Inflammatory macrophage treated with lipopolysaccharide for 4 hours (primary cell): ENCODE measurements at regions not wholly inside any gene's neighbourhood (a gene's known extent, or its start where the extent isn't known, plus 50 kb on each side); places are given as distances from the start of the nearest gene placed in this dataset.

ENCODE experiments used
- DNase-seq: peaks from one replicate; pipeline ENCODE4 v3.0.0-alpha.2; 2020

GRCh38 chr13:53150568-53150967 is 122.0 kb downstream of the OLFM4 start:
- no peak for DNase-seq

- peak; percentile 28 for DNase-seq
Measured at GRCh38 chr13:53151336-53152056, 122.9 kb downstream of the OLFM4 start.

- DNase-seq = no peak
Measured at GRCh38 chr13:53152057-53152421, 123.4 kb downstream of the OLFM4 start.

- no peak for DNase-seq
Measured at GRCh38 chr13:53158201-53158600, 129.6 kb downstream of the OLFM4 start.

- DNase-seq = no peak
Measured at GRCh38 chr13:53159431-53159830, 130.8 kb downstream of the OLFM4 start.

- DNase-seq = no peak
Measured at GRCh38 chr13:53160211-53160610, 131.6 kb downstream of the OLFM4 start.

GRCh38 chr13:53161251-53161650 is 132.6 kb downstream of the OLFM4 start:
- DNase-seq = no peak

- no peak for DNase-seq
Measured at GRCh38 chr13:53165261-53165660, 136.6 kb downstream of the OLFM4 start.

- DNase-seq = no peak
Measured at GRCh38 chr13:53167561-53167960, 138.9 kb downstream of the OLFM4 start.

- no peak for DNase-seq
Measured at GRCh38 chr13:53170910-53171309, 142.3 kb downstream of the OLFM4 start.

- no peak for DNase-seq
Measured at GRCh38 chr13:53174545-53174944, 145.9 kb downstream of the OLFM4 start.

GRCh38 chr13:53180684-53181083 is 152.1 kb downstream of the OLFM4 start:
- DNase-seq = no peak

- no peak for DNase-seq
Measured at GRCh38 chr13:53182724-53183123, 154.1 kb downstream of the OLFM4 start.

GRCh38 chr13:53188120-53188519 is 159.5 kb downstream of the OLFM4 start:
- DNase-seq = no peak

GRCh38 chr13:53189162-53189561 is 160.5 kb downstream of the OLFM4 start:
- no peak for DNase-seq

GRCh38 chr13:53191091-53191490 is 162.5 kb downstream of the OLFM4 start:
- no peak for DNase-seq

GRCh38 chr13:53197424-53197823 is 168.8 kb downstream of the OLFM4 start:
- DNase-seq = no peak

GRCh38 chr13:53198017-53198416 is 169.4 kb downstream of the OLFM4 start:
- no peak for DNase-seq

GRCh38 chr13:53198736-53199135 is 170.1 kb downstream of the OLFM4 start:
- DNase-seq = no peak

GRCh38 chr13:53200075-53200474 is 171.5 kb downstream of the OLFM4 start:
- no peak for DNase-seq

- peak; percentile 35 for DNase-seq
Measured at GRCh38 chr13:53200498-53201453, 172.2 kb downstream of the OLFM4 start.

- DNase-seq = no peak
Measured at GRCh38 chr13:53201454-53202225, 173.0 kb downstream of the OLFM4 start.

- DNase-seq = no peak
Measured at GRCh38 chr13:53204598-53204997, 176.0 kb downstream of the OLFM4 start.
